Left ventricle myocardium inferior (tissue), 1 donor: ENCODE measurements at regions not wholly inside any gene's neighbourhood (a gene's known extent, or its start where the extent isn't known, plus 50 kb on each side); places are given as distances from the start of the nearest gene placed in this dataset.
A peak's percentile ranks its signal among the peaks of the same experiment; 100 is the strongest.

ENCODE experiments used
- DNase-seq: peaks from one replicate; pipeline ENCODE4 v3.0.0-alpha.2; 2020
- H3K27ac ChIP-seq: fragments of 200-600 bp; replicated peaks from 2 replicates; pipeline ENCODE4 v1.8.0; 2021
- H3K27me3 ChIP-seq: fragments of 200-600 bp; 2 replicates; pipeline ENCODE4 v1.8.0; 2021; ENCODE audit warnings: low read depth
- H3K36me3 ChIP-seq: fragments of 200-600 bp; 2 replicates; pipeline ENCODE4 v1.8.0; 2021
- H3K4me1 ChIP-seq: fragments of 200-600 bp; 2 replicates; pipeline ENCODE4 v1.8.0; 2021
- H3K4me3 ChIP-seq: fragments of 200-600 bp; 2 replicates; pipeline ENCODE4 v1.8.0; 2021; ENCODE audit warnings: mild to moderate bottlenecking, moderate library complexity
- H3K9me3 ChIP-seq: fragments of 200-600 bp; replicated peaks from 2 replicates; pipeline ENCODE4 v1.8.0; 2021
- intact Hi-C: fragments of 100-400 bp; cut with micrococcal nuclease; formaldehyde crosslinking; loops from one replicate; pipeline ENCODE4 v1.11.0; 2022
- TF ChIP-seq, protein P1 (sequence below): fragments of 200-600 bp; IDR thresholded peaks from 2 replicates; pipeline ENCODE4 v1.8.0; 2021; ENCODE audit warnings: antibody characterized with exemption, mild to moderate bottlenecking, borderline replicate concordance
- donor health status: DM: no; HTN: yes; CAD: no; lungs with severe emphysema.

GRCh38 chr7:113730309-113730955 lies 188.4 kb downstream of the PPP1R3A start:
- H3K4me3 ChIP-seq, result no peak overlapping the region
- H3K27me3 ChIP-seq, result no peaks in the 10 kb centered on the region
- intact Hi-C loops, result no loop called here
- H3K9me3 ChIP-seq, result peaks cover 4% of the 10 kb centered on the region
- TF ChIP-seq, protein P1, sequence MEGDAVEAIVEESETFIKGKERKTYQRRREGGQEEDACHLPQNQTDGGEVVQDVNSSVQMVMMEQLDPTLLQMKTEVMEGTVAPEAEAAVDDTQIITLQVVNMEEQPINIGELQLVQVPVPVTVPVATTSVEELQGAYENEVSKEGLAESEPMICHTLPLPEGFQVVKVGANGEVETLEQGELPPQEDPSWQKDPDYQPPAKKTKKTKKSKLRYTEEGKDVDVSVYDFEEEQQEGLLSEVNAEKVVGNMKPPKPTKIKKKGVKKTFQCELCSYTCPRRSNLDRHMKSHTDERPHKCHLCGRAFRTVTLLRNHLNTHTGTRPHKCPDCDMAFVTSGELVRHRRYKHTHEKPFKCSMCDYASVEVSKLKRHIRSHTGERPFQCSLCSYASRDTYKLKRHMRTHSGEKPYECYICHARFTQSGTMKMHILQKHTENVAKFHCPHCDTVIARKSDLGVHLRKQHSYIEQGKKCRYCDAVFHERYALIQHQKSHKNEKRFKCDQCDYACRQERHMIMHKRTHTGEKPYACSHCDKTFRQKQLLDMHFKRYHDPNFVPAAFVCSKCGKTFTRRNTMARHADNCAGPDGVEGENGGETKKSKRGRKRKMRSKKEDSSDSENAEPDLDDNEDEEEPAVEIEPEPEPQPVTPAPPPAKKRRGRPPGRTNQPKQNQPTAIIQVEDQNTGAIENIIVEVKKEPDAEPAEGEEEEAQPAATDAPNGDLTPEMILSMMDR, result no peak
- no peak for DNase-seq
- no peaks in the 10 kb centered on the region for H3K36me3 ChIP-seq
- H3K4me1 ChIP-seq, result no peaks in the 10 kb centered on the region
- H3K27ac ChIP-seq, result no peak overlapping the region

DNA sequence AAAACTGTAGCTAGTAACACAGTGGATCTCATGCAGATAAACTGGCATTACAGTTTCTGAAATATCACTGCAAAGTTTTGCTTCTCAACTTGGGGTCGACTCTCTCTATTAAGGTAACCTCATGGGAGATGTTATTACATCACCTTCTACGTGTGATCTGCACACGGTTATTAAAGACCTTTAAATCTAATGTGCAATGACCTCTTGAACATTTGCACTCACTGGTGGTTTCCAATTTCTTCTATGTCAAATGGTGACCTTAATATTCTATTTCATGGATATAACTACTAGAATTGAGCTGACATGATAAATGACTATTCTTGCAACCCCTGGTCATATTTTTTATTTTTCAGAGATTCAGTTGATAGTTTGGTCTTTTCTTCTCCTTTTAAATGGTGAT lies 191.3 kb downstream of the PPP1R3A start:
- DNase-seq, result no peak
- H3K27ac ChIP-seq, result no peak overlapping the region
- no peaks in the 10 kb centered on the region for H3K36me3 ChIP-seq
- no peak overlapping the region for H3K4me3 ChIP-seq
- TF ChIP-seq, protein P1, result no peak
- H3K27me3 ChIP-seq, result no peaks in the 10 kb centered on the region
- no peaks in the 10 kb centered on the region for H3K9me3 ChIP-seq
- no peaks in the 10 kb centered on the region for H3K4me1 ChIP-seq
- intact Hi-C loops, result no loop called here

DNA sequence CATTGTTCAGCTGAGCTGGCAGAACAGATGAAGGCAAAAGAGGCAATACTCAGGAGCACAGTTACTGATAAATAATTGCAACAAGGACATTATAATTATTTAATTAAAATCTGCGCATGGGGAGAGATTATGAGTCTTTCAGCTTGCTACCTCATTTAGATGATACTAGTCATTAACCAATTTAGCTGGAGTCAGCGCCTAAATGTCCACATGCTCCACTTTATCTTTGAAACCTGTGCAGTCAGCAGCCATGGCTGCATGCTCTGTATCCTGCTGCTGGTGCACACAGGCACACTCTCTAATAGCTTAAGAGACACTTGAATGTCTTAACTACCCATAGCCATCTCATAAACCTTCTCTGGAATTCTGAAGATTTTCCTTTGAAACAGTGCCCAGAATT lies 196.8 kb downstream of the PPP1R3A start:
- Histone ChIP-seq H3K36me3 (no peaks in the 10 kb centered on the region), H3K27ac (no peak overlapping the region), H3K4me3 (no peak overlapping the region), H3K9me3 (no peaks in the 10 kb centered on the region), H3K27me3 (no peaks in the 10 kb centered on the region), H3K4me1 (peaks cover 8% of the 10 kb centered on the region)
- no peak for DNase-seq
- intact Hi-C loops, result no loop called here
- TF ChIP-seq, protein P1, result no peak

DNA sequence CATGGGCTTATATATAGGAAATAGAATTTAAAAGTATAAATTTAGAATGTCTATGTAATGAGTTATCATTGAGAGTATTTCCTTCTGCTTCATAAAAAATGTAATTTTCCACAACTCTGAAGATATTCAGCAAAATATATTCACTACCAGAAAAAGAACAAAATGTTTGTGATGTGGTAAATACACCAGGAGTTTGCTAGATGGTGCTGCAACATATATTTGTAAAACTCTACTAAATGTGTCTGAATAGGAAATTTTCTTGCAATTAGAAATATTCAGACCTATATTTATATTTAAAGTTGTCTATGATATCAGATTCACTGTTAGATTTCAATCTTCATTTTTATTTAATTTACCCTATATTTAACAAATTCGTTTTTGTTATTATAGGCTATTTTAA lies 201.1 kb downstream of the PPP1R3A start:
- no peak for DNase-seq
- Histone ChIP-seq H3K9me3 (no peaks in the 10 kb centered on the region), H3K4me3 (no peak overlapping the region), H3K36me3 (no peaks in the 10 kb centered on the region), H3K4me1 (peaks cover 28% of the 10 kb centered on the region), H3K27me3 (no peaks in the 10 kb centered on the region), H3K27ac (no peak overlapping the region)
- TF ChIP-seq, protein P1, result no peak
- intact Hi-C loops, result no loop called here

DNA sequence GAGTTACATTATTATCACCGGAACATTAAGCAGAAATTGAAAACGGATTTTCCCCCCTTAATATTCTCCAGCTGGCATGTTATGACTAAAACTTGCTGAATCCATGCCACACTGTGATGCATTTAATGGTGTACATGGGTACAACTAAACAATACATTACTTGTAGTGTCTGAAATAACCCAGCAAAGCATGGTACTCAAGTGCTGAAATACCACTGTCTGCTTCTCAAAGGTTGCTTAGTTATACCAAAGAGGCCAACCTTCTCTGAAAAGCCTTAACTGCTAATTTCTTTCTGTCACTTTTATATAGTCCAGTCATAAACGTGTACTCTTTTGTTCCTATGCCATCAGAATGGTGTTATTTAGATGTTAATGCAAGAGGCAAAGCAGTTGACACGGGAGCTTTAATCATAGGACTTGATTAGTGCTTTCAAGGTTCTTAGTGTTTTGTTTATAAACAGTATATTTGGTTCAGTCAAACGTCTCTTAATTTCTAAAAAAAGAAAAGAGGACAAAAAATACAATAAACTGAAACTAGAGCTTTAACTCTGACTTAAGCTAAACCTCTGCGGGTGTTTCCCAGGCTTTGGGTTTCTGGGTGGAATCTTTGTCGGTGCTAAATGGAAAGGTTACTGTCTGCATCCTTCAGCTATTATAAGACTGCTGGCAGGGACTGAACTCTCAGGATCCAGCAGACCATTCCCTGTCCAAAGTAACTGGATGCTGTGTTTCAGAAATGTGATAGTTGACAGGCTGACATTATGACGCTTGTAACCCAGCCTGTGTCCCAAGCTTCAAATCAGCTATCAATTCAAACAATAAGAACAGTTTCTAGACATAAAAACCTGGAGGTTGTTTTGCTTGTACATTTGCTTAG lies 202.6 kb downstream of the PPP1R3A start:
- H3K27ac ChIP-seq, result peak overlapping the region; percentile 83
- DNase-seq, result no peak
- intact Hi-C loops, result no loop called here
- TF ChIP-seq, protein P1, result no peak
- no peaks in the 10 kb centered on the region for H3K36me3 ChIP-seq
- peaks cover 10% of the 10 kb centered on the region for H3K9me3 ChIP-seq
- no peaks in the 10 kb centered on the region for H3K27me3 ChIP-seq
- H3K4me1 ChIP-seq, result peaks cover 28% of the 10 kb centered on the region
- H3K4me3 ChIP-seq, result peak overlapping the region; percentile 16
